Neutrophil (primary cell): ENCODE measurements at regions not wholly inside any gene's neighbourhood (a gene's known extent, or its start where the extent isn't known, plus 50 kb on each side); places are given as distances from the start of the nearest gene placed in this dataset.

Experiments
- H3K27ac ChIP-seq: fragments of 200-600 bp; sonication (generic); 2 replicates; pipeline ENCODE4 v1.5.1; 2016; ENCODE audit warnings: mild to moderate bottlenecking, moderate library complexity
- H3K27me3 ChIP-seq: fragments of 200-600 bp; sonication (generic); 2 replicates; pipeline ENCODE4 v1.6.0; 2016; ENCODE audit warnings: mild to moderate bottlenecking
- H3K36me3 ChIP-seq: fragments of 200-600 bp; sonication (generic); 2 replicates; pipeline ENCODE4 v1.5.1; 2017
- H3K4me1 ChIP-seq, 2 experiments: fragments of 200-600 bp in 1 of 2; sonication (generic) in 1 of 2; 1 replicate in 1 of 2; 2 replicates in 1 of 2; pipeline versions ENCODE4 v1.5.1 to v1.6.1; 2013 to 2016; ENCODE audit warnings: low read depth in 1 of 2, low read length in 1 of 2, mild to moderate bottlenecking in 1 of 2, moderate library complexity in 1 of 2; ENCODE audit not compliant: control insufficient read depth in 1 of 2, insufficient read depth in 1 of 2
- H3K4me3 ChIP-seq, 2 experiments: fragments of 200-600 bp in 1 of 2; sonication (generic) in 1 of 2; 1 replicate in 1 of 2; 2 replicates in 1 of 2; pipeline ENCODE4 v1.5.1; 2013 to 2016; ENCODE audit warnings: low read depth in 1 of 2, low read length in 1 of 2, mild to moderate bottlenecking in 1 of 2, moderate library complexity in 1 of 2
- H3K9me3 ChIP-seq: fragments of 200-600 bp; sonication (generic); 2 replicates; pipeline ENCODE4 v1.5.1; 2016
- TF ChIP-seq, protein P1 (sequence below): fragments of 200-600 bp; sonication (generic); IDR thresholded peaks from 2 replicates; pipeline ENCODE4 v1.5.1; 2016; ENCODE audit warnings: antibody characterized with exemption

DNA sequence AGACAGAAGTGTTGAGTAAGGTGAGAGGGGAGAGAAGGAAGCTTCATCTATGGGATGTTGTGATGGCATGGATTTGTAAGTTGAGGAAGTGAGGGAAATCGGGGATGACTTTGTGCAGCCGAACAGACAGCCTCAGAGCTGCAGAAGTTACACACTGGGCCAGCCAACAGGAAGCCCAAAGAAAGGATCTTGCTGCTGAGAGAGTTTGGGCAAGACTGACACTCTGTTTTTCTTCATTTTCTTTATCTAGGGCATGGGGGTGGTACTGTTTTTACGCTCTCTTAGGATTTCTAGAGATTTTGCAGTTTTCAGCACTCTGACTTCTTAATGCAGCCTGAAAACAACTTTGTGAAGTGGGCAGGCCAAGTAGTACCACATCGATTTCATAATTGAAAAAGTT is 509.9 kb upstream of the TENM4 start:
- Histone ChIP-seq H3K27me3 (no peaks in the 10 kb centered on the region), H3K4me1 (no peaks in the 10 kb centered on the region), H3K27ac (no peak overlapping the region), H3K4me3 (no peak overlapping the region), H3K9me3 (no peaks in the 10 kb centered on the region), H3K36me3 (no peaks in the 10 kb centered on the region)
- TF ChIP-seq, protein P1, sequence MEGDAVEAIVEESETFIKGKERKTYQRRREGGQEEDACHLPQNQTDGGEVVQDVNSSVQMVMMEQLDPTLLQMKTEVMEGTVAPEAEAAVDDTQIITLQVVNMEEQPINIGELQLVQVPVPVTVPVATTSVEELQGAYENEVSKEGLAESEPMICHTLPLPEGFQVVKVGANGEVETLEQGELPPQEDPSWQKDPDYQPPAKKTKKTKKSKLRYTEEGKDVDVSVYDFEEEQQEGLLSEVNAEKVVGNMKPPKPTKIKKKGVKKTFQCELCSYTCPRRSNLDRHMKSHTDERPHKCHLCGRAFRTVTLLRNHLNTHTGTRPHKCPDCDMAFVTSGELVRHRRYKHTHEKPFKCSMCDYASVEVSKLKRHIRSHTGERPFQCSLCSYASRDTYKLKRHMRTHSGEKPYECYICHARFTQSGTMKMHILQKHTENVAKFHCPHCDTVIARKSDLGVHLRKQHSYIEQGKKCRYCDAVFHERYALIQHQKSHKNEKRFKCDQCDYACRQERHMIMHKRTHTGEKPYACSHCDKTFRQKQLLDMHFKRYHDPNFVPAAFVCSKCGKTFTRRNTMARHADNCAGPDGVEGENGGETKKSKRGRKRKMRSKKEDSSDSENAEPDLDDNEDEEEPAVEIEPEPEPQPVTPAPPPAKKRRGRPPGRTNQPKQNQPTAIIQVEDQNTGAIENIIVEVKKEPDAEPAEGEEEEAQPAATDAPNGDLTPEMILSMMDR: no peak

DNA sequence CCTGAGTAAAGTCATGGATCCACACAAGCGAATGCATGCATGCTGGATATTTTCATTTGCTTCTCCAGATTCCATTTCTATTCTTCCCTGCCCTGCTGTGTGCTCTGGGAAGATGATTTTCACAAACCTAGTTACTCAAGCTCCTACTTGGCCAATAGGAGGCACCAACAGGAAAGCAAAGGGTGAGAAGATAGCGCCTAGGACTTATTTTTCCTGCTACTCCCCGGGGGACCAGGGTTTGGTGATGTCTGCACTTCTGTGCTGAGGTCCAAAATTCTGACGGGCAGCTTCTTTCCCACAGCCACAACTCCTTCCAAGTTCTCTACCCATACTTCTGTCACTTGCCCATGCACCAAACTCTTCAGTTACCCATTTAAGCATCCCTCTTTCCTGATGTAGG is 509.3 kb upstream of the TENM4 start:
- Histone ChIP-seq H3K4me1 (no peaks in the 10 kb centered on the region), H3K9me3 (no peaks in the 10 kb centered on the region), H3K4me3 (no peak overlapping the region), H3K36me3 (no peaks in the 10 kb centered on the region), H3K27ac (no peak overlapping the region), H3K27me3 (no peaks in the 10 kb centered on the region)
- TF ChIP-seq, protein P1: no peak

DNA sequence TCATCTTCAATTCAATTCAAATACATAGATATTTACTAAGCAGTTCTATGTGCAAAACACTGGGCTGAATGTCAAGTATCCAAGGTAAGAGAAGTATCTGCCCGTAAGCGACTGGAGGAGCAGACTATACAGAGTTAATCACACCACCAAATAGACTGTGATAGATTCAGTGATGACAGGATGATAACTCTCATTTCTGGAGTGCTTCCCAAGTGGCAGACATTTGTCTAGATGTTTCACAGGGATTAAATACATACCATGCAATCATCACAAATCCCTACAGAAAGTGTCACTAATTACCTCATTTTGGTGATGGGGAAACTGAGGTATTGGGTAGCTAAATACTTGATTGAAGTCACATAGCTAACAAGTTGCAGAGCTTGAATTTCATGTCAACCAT is 508.7 kb upstream of the TENM4 start:
- TF ChIP-seq, protein P1: no peak
- H3K27me3 ChIP-seq: no peaks in the 10 kb centered on the region
- H3K36me3 ChIP-seq: no peaks in the 10 kb centered on the region

DNA sequence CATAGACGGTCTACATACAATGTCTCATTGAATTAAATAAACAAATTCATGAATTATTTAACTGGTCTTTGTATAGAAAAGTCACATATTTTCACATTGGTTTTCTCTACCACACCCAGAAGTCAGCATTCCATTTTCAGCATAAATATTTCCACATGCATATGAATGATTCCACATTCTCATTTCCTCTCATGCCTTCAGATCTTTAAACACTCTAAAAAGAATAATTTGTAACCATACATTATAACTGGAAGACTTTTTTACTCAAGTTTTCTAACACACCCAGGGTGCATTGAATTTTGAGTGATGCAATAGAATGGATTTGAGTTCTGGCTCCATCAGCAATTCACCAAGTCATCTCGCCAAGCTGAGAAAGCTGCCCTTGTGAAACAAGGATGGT is 501.8 kb upstream of the TENM4 start:
- no peaks in the 10 kb centered on the region for H3K9me3 ChIP-seq
- H3K4me3 ChIP-seq: no peak overlapping the region
- H3K4me1 ChIP-seq: no peaks in the 10 kb centered on the region
- no peaks in the 10 kb centered on the region for H3K27me3 ChIP-seq
- TF ChIP-seq, protein P1: no peak
- H3K27ac ChIP-seq: no peak overlapping the region
- no peaks in the 10 kb centered on the region for H3K36me3 ChIP-seq

More for the DNA sequence above, 508.7 kb upstream of the TENM4 start:
- Histone ChIP-seq H3K27ac (no peak overlapping the region), H3K4me3 (no peak overlapping the region), H3K9me3 (no peaks in the 10 kb centered on the region), H3K4me1 (no peaks in the 10 kb centered on the region)

GRCh38 chr11:79942090-79942489 is 501.3 kb upstream of the TENM4 start:
- no peaks in the 10 kb centered on the region for H3K27me3 ChIP-seq
- TF ChIP-seq, protein P1: no peak
- H3K4me1 ChIP-seq: no peaks in the 10 kb centered on the region

More at GRCh38 chr11:79942090-79942489, 501.3 kb upstream of the TENM4 start:
- H3K4me3 ChIP-seq: no peak overlapping the region
- no peaks in the 10 kb centered on the region for H3K9me3 ChIP-seq
- H3K36me3 ChIP-seq: no peaks in the 10 kb centered on the region
- H3K27ac ChIP-seq: no peak overlapping the region
